CD14-positive monocyte (primary cell): ENCODE measurements at regions not wholly inside any gene's neighbourhood (a gene's known extent, or its start where the extent isn't known, plus 50 kb on each side); places are given as distances from the start of the nearest gene placed in this dataset.
"Not testable (repeated sequence)": the region's sequence is repeated elsewhere in the genome, so short reads cannot be mapped to it uniquely, and the experiment has no call there.

Experiments
- DNase-seq, 3 donors: peaks; one replicate each; pipeline ENCODE4 v3.0.0-alpha.2; 2011 to 2022
- H2AFZ ChIP-seq: 2 replicates; pipeline ENCODE4 v1.6.0; 2012; ENCODE audit warnings: mild to moderate bottlenecking, low read depth, low read length, inconsistent platforms; ENCODE audit not compliant: insufficient read depth, poor library complexity, severe bottlenecking
- H3K27ac ChIP-seq, 2 donors: 1 replicate in 1 of 2; 2 replicates in 1 of 2; pipeline ENCODE4 v1.5.1; 2012 to 2013; ENCODE audit warnings: low read length in 2 of 2, control low read depth in 1 of 2, inconsistent platforms in 1 of 2, low read depth in 1 of 2, mild to moderate bottlenecking in 1 of 2
- H3K27me3 ChIP-seq, 2 donors: one replicate each; pipeline versions ENCODE4 v1.6.0 to v1.6.1; 2011 to 2013; ENCODE audit warnings: low read length in 2 of 2; ENCODE audit not compliant: control insufficient read depth in 2 of 2, insufficient read depth in 2 of 2
- H3K36me3 ChIP-seq, 2 donors: replicated peaks in 1 of 2; 1 replicate in 1 of 2; 2 replicates in 1 of 2; pipeline versions ENCODE4 v1.5.1 to v1.6.1; 2012 to 2013; ENCODE audit warnings: low read length in 2 of 2, control low read depth in 1 of 2, inconsistent platforms in 1 of 2, mild to moderate bottlenecking in 1 of 2; ENCODE audit not compliant: insufficient read depth in 2 of 2, control insufficient read depth in 1 of 2
- H3K4me1 ChIP-seq, 2 donors: 1 replicate in 1 of 2; 2 replicates in 1 of 2; pipeline versions ENCODE4 v1.5.1 to v1.6.1; 2012 to 2013; ENCODE audit warnings: low read length in 2 of 2, control low read depth in 1 of 2, inconsistent platforms in 1 of 2, mild to moderate bottlenecking in 1 of 2, moderate library complexity in 1 of 2; ENCODE audit not compliant: insufficient read depth in 2 of 2, control insufficient read depth in 1 of 2
- H3K4me2 ChIP-seq: replicated peaks from 2 replicates; pipeline ENCODE3; 2012; ENCODE audit warnings: low read length, moderate library complexity, mild to moderate bottlenecking; ENCODE audit not compliant: poor library complexity, severe bottlenecking; ENCODE audit errors: extremely low read depth
- H3K4me3 ChIP-seq, 3 experiments: fragments of 200-600 bp in 1 of 3; sonication (generic) in 1 of 3; replicated peaks in 1 of 3; 1 replicate in 2 of 3; 2 replicates in 1 of 3; pipeline ENCODE4 v1.5.1; 2011 to 2013; ENCODE audit warnings: low read length in 3 of 3, mild to moderate bottlenecking in 3 of 3, control low read depth in 2 of 3, low read depth in 2 of 3, inconsistent platforms in 1 of 3, moderate library complexity in 1 of 3
- H3K79me2 ChIP-seq: 2 replicates; pipeline ENCODE4 v1.6.0; 2012; ENCODE audit warnings: mild to moderate bottlenecking, control low read depth, inconsistent platforms, low read length, moderate library complexity; ENCODE audit not compliant: insufficient read depth
- H3K9ac ChIP-seq: 2 replicates; pipeline ENCODE4 v1.6.0; 2017; ENCODE audit warnings: low read length, mild to moderate bottlenecking; ENCODE audit not compliant: insufficient read depth, poor library complexity, severe bottlenecking
- H3K9me3 ChIP-seq, 2 donors: replicated peaks in 1 of 2; 1 replicate in 1 of 2; 2 replicates in 1 of 2; pipeline versions ENCODE4 v1.5.1 to v1.6.1; 2012 to 2013; ENCODE audit warnings: low read length in 2 of 2, control low read depth in 1 of 2; ENCODE audit not compliant: control insufficient read depth in 1 of 2, insufficient read depth in 1 of 2
- H4K20me1 ChIP-seq: 2 replicates; pipeline ENCODE4 v1.6.0; 2012; ENCODE audit warnings: mild to moderate bottlenecking, low read length, control low read depth, moderate library complexity; ENCODE audit not compliant: insufficient read depth
- H3K27ac Mint-ChIP-seq, 7 donors: one replicate each; pipeline ENCODE4 v1.8.0; 2020; ENCODE audit warnings: mild to moderate bottlenecking in 7 of 7, mixed read lengths in 7 of 7, moderate library complexity in 6 of 7, inconsistent platforms in 2 of 7
- H3K27me3 Mint-ChIP-seq, 3 donors: one replicate each; pipeline ENCODE4 v1.8.0; 2021 to 2022; ENCODE audit warnings: low read depth in 3 of 3, mild to moderate bottlenecking in 3 of 3, mixed read lengths in 3 of 3, moderate library complexity in 3 of 3, inconsistent platforms in 1 of 3
- H3K36me3 Mint-ChIP-seq, 2 donors: one replicate each; pipeline ENCODE4 v1.8.0; 2020; ENCODE audit warnings: mixed read lengths in 2 of 2, inconsistent platforms in 1 of 2, mild to moderate bottlenecking in 1 of 2
- H3K4me1 Mint-ChIP-seq: one replicate; pipeline ENCODE4 v1.8.0; 2020; ENCODE audit warnings: mild to moderate bottlenecking, mixed read lengths
- H3K4me3 Mint-ChIP-seq, 2 donors: one replicate each; pipeline ENCODE4 v1.8.0; 2020; ENCODE audit warnings: mild to moderate bottlenecking in 2 of 2, mixed read lengths in 2 of 2, moderate library complexity in 1 of 2
- H3K9me3 Mint-ChIP-seq, 7 donors: one replicate each; pipeline ENCODE4 v1.8.0; 2020 to 2022; ENCODE audit warnings: mixed read lengths in 7 of 7, mild to moderate bottlenecking in 6 of 7, moderate library complexity in 6 of 7, inconsistent platforms in 2 of 7
- WGBS: methylation state at CpG from one replicate; pipeline ENCODE4 v1.1.5; 2013; ENCODE audit warnings: missing lambda C conversion rate; ENCODE audit not compliant: insufficient coverage; 5-methylcytosine and 5-hydroxymethylcytosine counted together
- intact Hi-C, 2 donors: fragments of 100-400 bp; cut with micrococcal nuclease; formaldehyde crosslinking; loops; one replicate each; pipeline versions ENCODE4 v1.15.0 to v1.15.1; 2023
- TF ChIP-seq, protein P1 (sequence below): fragments of 200-600 bp; IDR thresholded peaks from one replicate; pipeline ENCODE4 v1.8.0; 2022; ENCODE audit warnings: antibody characterized with exemption, mild to moderate bottlenecking

DNA sequence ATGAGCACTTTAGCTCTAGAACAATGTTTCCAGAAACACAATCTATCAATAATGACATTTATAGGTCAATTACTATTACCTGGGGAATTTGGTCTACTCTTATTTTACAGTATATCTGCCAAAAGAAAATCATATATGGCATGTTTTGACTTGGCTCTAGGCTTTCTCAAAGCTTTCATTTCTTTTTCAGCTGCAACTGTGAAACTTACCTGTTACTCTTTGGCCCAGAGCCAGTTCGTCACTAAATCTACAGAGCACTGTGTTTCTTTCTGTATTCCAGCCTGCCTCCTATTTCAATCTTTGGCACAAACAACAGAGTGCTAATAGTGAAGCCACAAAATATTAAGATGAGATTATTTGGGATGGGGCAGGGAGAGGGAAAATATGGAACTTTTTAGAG lies 76.0 kb downstream of the P2RY1 start:
- Histone ChIP-seq H3K36me3 (no peaks in the 10 kb centered on the region), H3K4me2 (no peak overlapping the region), H3K9me3 (no peaks in the 10 kb centered on the region), H3K4me3 (no peak overlapping the region), H2AFZ (no peak overlapping the region), H3K79me2 (no peaks in the 10 kb centered on the region), H3K9ac (no peak overlapping the region), H4K20me1 (no peaks in the 10 kb centered on the region), H3K4me1 (no peaks in the 10 kb centered on the region), H3K27ac (no peak overlapping the region), H3K27me3 (no peaks in the 10 kb centered on the region)
- Mint-ChIP-seq H3K4me1 (peaks cover 5% of the 10 kb centered on the region), H3K27ac (no peak overlapping the region), H3K9me3 (peaks cover 0 to 3% (median 0%) of the 10 kb centered on the region in 7 donors), H3K36me3 (no peaks in the 10 kb centered on the region), H3K4me3 (no peak overlapping the region), H3K27me3 (no peaks in the 10 kb centered on the region)
- TF ChIP-seq, protein P1, sequence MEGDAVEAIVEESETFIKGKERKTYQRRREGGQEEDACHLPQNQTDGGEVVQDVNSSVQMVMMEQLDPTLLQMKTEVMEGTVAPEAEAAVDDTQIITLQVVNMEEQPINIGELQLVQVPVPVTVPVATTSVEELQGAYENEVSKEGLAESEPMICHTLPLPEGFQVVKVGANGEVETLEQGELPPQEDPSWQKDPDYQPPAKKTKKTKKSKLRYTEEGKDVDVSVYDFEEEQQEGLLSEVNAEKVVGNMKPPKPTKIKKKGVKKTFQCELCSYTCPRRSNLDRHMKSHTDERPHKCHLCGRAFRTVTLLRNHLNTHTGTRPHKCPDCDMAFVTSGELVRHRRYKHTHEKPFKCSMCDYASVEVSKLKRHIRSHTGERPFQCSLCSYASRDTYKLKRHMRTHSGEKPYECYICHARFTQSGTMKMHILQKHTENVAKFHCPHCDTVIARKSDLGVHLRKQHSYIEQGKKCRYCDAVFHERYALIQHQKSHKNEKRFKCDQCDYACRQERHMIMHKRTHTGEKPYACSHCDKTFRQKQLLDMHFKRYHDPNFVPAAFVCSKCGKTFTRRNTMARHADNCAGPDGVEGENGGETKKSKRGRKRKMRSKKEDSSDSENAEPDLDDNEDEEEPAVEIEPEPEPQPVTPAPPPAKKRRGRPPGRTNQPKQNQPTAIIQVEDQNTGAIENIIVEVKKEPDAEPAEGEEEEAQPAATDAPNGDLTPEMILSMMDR = no peak
- WGBS = 100% methylated on average over 1 of the region's 1 CpG
- DNase-seq = no peak
- intact Hi-C loops = no loop called here

DNA sequence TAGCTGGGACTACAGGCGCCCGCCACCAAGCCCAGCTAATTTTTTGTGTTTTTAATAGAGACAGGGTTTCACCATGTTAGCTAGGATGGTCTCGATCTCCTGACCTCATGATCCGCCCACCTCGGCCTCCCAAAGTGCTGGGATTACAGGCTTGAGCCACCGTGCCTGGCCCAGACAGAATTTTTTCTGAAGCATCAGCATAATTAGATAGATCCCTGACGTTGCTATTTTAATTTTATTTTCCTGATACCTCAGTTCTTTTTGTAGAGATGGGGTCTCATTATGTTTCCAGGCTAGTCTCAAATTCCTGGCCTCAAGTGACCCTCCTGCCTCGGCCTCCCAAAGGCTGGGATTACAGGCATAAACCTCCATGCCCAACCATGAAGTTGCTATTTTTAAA lies 79.8 kb downstream of the P2RY1 start:
- H3K36me3 ChIP-seq, H3K79me2 ChIP-seq, H3K9me3 Mint-ChIP-seq, intact Hi-C loops, H3K4me1 Mint-ChIP-seq, H4K20me1 ChIP-seq, H3K9me3 ChIP-seq, H3K4me1 ChIP-seq, H3K27me3 Mint-ChIP-seq, H3K27me3 ChIP-seq, H2AFZ ChIP-seq, H3K36me3 Mint-ChIP-seq, H3K4me2 ChIP-seq, H3K4me3 Mint-ChIP-seq, H3K4me3 ChIP-seq, H3K27ac ChIP-seq, H3K9ac ChIP-seq, H3K27ac Mint-ChIP-seq, DNase-seq: not testable (repeated sequence)
- WGBS = no CpG with 5 or more reads among the region's 8 CpGs
